Coronary artery (tissue), 2 donors: ENCODE measurements at regions not wholly inside any gene's neighbourhood (a gene's known extent, or its start where the extent isn't known, plus 50 kb on each side); places are given as distances from the start of the nearest gene placed in this dataset.

ENCODE experiments used
- DNase-seq: peaks from one replicate; pipeline ENCODE4 v3.0.0-alpha.2; 2017; ENCODE audit warnings: low spot score
- H3K27ac ChIP-seq, 2 donors: fragments of 200-600 bp; sonication (generic); one replicate each; pipeline ENCODE4 v1.5.1; 2016 to 2019
- H3K4me3 ChIP-seq: fragments of 200-600 bp; sonication (generic); 2 replicates; pipeline ENCODE4 v1.5.1; 2016; ENCODE audit warnings: mild to moderate bottlenecking, moderate library complexity
- CTCF ChIP-seq: fragments of 200-600 bp; sonication (generic); IDR thresholded peaks from one replicate; pipeline ENCODE4 v1.5.1; 2019; ENCODE audit warnings: antibody characterized with exemption

- no peak for DNase-seq
- H3K4me3 ChIP-seq = no peak overlapping the region
- no peak for TF ChIP-seq CTCF
- H3K27ac ChIP-seq = no peak overlapping the region
Observed at GRCh38 chr7:41504214-41504980, 198.5 kb downstream of the INHBA start.

DNA sequence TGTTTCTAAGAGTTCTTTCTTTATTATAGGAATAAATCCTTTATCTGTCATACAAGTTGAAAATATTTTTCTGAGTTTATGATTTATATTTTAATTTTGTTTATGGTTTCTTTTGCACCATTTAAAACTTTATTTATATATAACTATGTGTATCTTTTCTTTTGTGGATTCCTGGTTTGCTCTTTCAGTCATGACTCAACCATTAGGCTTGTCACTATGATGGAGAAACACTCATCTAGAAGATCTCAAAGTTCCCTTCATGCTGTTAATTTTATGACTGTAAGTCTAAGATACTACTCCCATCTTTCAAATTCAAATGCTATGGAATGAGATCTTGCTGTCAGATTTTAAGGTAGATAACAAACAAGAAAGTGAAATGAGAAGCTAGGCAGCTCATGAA lies 199.5 kb downstream of the INHBA start:
- Histone ChIP-seq H3K4me3 (no peak overlapping the region), H3K27ac (no peak overlapping the region)
- TF ChIP-seq CTCF = no peak
- DNase-seq = no peak

GRCh38 chr7:41501466-41501865 lies 201.4 kb downstream of the INHBA start:
- Histone ChIP-seq H3K27ac (no peak overlapping the region), H3K4me3 (no peak overlapping the region)
- TF ChIP-seq CTCF = no peak
- DNase-seq = no peak

- no peak for TF ChIP-seq CTCF
Observed at GRCh38 chr7:41501006-41501405, 201.9 kb downstream of the INHBA start.

GRCh38 chr7:41492603-41493002 lies 210.3 kb downstream of the INHBA start:
- no peak for TF ChIP-seq CTCF

More at GRCh38 chr7:41501006-41501405, 201.9 kb downstream of the INHBA start:
- no peak overlapping the region for H3K4me3 ChIP-seq
- DNase-seq = no peak
- no peak overlapping the region for H3K27ac ChIP-seq

GRCh38 chr7:41491883-41492471 lies 210.9 kb downstream of the INHBA start:
- Histone ChIP-seq H3K4me3 (no peak overlapping the region), H3K27ac (no peak overlapping the region)
- no peak for TF ChIP-seq CTCF
- no peak for DNase-seq

More at GRCh38 chr7:41492603-41493002, 210.3 kb downstream of the INHBA start:
- Histone ChIP-seq H3K27ac (no peak overlapping the region), H3K4me3 (no peak overlapping the region)
- no peak for DNase-seq

DNA sequence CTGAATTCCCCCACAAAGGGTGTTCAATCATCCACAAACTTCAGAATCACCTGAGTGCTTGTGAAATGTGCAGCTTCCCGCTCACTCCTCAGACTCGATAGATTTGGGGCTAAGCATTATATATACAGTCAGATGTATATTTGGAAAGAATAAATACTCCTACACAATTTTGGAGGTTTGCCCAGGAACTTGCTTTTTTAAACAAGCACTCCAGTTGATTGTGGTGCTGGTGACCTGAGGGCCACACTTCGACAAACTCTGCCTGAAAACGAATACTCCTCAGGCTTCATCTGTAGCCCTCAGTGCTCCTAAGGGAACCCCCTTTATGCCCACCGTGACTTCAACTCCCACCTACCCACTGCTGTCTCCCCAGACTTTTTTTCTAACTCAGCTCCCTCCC lies 211.6 kb downstream of the INHBA start:
- no peak overlapping the region for H3K4me3 ChIP-seq
- no peak overlapping the region for H3K27ac ChIP-seq
- DNase-seq = no peak
- no peak for TF ChIP-seq CTCF
